Breast epithelium (tissue), 3 donors: ENCODE measurements at regions not wholly inside any gene's neighbourhood (a gene's known extent, or its start where the extent isn't known, plus 50 kb on each side); places are given as distances from the start of the nearest gene placed in this dataset.

Experiments
- POLR2AphosphoS5 ChIP-seq, 3 donors: sonication (generic); formaldehyde crosslinking; IDR thresholded peaks; one replicate each; pipeline ENCODE4 v1.6.1; 2017; ENCODE audit warnings: antibody characterized with exemption in 3 of 3
- TF ChIP-seq, protein P1 (sequence below), 3 donors: fragments of 450-650 bp; IDR thresholded peaks; one replicate each; pipeline ENCODE4 v1.5.1; 2016 to 2017; ENCODE audit warnings: antibody characterized with exemption in 3 of 3, mild to moderate bottlenecking in 3 of 3, moderate library complexity in 3 of 3

DNA sequence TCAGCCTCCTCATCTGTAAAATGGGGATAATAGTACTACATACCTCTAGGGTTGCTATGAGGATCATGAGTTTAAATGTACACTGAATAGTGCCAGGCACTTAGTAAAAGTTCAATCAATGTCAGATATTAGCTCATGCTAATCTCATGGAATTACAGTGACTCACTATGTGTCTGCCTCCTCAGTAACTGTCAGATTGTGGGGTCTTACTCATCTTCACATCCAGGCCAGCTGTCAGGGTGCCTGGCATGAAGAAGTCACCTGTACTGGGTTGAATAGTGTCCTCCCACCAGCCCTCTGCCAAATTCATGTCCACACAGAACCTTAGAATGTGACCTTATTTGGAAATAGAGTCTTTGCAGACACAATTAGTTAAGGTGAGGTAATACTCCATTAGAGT, 54.3 kb upstream of the STIM2 start:
- TF ChIP-seq, protein P1, sequence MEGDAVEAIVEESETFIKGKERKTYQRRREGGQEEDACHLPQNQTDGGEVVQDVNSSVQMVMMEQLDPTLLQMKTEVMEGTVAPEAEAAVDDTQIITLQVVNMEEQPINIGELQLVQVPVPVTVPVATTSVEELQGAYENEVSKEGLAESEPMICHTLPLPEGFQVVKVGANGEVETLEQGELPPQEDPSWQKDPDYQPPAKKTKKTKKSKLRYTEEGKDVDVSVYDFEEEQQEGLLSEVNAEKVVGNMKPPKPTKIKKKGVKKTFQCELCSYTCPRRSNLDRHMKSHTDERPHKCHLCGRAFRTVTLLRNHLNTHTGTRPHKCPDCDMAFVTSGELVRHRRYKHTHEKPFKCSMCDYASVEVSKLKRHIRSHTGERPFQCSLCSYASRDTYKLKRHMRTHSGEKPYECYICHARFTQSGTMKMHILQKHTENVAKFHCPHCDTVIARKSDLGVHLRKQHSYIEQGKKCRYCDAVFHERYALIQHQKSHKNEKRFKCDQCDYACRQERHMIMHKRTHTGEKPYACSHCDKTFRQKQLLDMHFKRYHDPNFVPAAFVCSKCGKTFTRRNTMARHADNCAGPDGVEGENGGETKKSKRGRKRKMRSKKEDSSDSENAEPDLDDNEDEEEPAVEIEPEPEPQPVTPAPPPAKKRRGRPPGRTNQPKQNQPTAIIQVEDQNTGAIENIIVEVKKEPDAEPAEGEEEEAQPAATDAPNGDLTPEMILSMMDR (IDR thresholded peaks at IDR 0.05) = no peak
- no peak for TF ChIP-seq POLR2AphosphoS5 (IDR thresholded peaks at IDR 0.05)
